Erythroblast (primary cell): ENCODE measurements at regions not wholly inside any gene's neighbourhood (a gene's known extent, or its start where the extent isn't known, plus 50 kb on each side); places are given as distances from the start of the nearest gene placed in this dataset.

Experiments used
- GATA1 ChIP-seq: IDR thresholded peaks from 2 replicates; pipeline ENCODE4 v1.6.1; 2011; ENCODE audit warnings: low read depth, mild to moderate bottlenecking, control low read depth, low read length, moderate library complexity
- POLR2A ChIP-seq: IDR thresholded peaks from 2 replicates; pipeline ENCODE4 v1.6.1; 2011; ENCODE audit warnings: mild to moderate bottlenecking, low read length

- no peak for TF ChIP-seq POLR2A
- no peak for TF ChIP-seq GATA1
These were observed 745.6 kb downstream of the SLITRK1 start for GRCh38 chr13:83136660-83137059.
